DMS114 treated with DMSO at 0.1 percent for 48 hours (cell line): ENCODE measurements at regions not wholly inside any gene's neighbourhood (a gene's known extent, or its start where the extent isn't known, plus 50 kb on each side); places are given as distances from the start of the nearest gene placed in this dataset.

Source experiments
- DNase-seq: peaks from one replicate; lab custom pipeline; 2025; ENCODE audit not compliant: unreplicated experiment; lab: John Stamatoyannopoulos, UW

GRCh38 chr15:25233766-25234350, 205.0 kb downstream of the UBE3A start:
- no peak for DNase-seq

GRCh38 chr15:25234831-25235230, 204.0 kb downstream of the UBE3A start:
- DNase-seq, result no peak

GRCh38 chr15:25235391-25235790, 203.4 kb downstream of the UBE3A start:
- DNase-seq, result no peak

GRCh38 chr15:25236143-25236860, 202.5 kb downstream of the UBE3A start:
- no peak for DNase-seq

- DNase-seq, result no peak
Measured at GRCh38 chr15:25236861-25237155, 202.0 kb downstream of the UBE3A start.

GRCh38 chr15:25237291-25237978, 201.4 kb downstream of the UBE3A start:
- DNase-seq, result no peak

GRCh38 chr15:25238126-25238525, 200.7 kb downstream of the UBE3A start:
- no peak for DNase-seq

- no peak for DNase-seq
Measured at GRCh38 chr15:25238716-25239470, 199.9 kb downstream of the UBE3A start.

- no peak for DNase-seq
Measured at GRCh38 chr15:25239471-25240345, 199.1 kb downstream of the UBE3A start.

GRCh38 chr15:25240461-25241021, 198.3 kb downstream of the UBE3A start:
- no peak for DNase-seq

GRCh38 chr15:25241241-25241801, 197.5 kb downstream of the UBE3A start:
- no peak for DNase-seq

GRCh38 chr15:25242166-25242879, 196.5 kb downstream of the UBE3A start:
- DNase-seq, result no peak

- DNase-seq, result no peak
Measured at GRCh38 chr15:25242957-25243799, 195.6 kb downstream of the UBE3A start.

- no peak for DNase-seq
Measured at GRCh38 chr15:25243800-25244097, 195.1 kb downstream of the UBE3A start.

GRCh38 chr15:25244731-25245585, 193.9 kb downstream of the UBE3A start:
- DNase-seq, result no peak

- DNase-seq, result no peak
Measured at GRCh38 chr15:25245801-25246622, 192.8 kb downstream of the UBE3A start.
